Hindlimb muscle (tissue), 1 donor: ENCODE measurements at regions not wholly inside any gene's neighbourhood (a gene's known extent, or its start where the extent isn't known, plus 50 kb on each side); places are given as distances from the start of the nearest gene placed in this dataset.
"Not testable (repeated sequence)": the region's sequence is repeated elsewhere in the genome, so short reads cannot be mapped to it uniquely, and the experiment has no call there.

Experiments
- DNase-seq: peaks from one replicate; pipeline ENCODE4 v3.0.0-alpha.2; 2013

DNA sequence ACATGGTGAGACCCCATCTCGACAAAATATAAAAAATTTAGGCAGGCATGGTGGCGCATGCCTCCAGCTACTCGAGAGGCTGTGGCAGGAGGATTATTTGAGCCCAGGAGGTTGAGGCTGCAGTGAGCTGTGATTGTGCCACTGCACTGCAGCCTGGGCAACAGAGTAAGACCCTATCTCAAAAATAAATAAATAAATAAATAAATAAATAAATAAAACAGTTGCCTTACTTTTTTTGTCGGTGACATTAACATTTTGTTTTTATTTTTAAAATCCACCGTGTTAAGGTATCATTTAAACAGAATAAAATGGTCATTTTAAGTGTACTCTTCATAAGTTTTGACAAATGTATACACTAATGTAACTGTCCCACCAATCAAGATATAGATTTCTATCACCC lies 57.0 kb downstream of the RASL11A start:
- no peak for DNase-seq

DNA sequence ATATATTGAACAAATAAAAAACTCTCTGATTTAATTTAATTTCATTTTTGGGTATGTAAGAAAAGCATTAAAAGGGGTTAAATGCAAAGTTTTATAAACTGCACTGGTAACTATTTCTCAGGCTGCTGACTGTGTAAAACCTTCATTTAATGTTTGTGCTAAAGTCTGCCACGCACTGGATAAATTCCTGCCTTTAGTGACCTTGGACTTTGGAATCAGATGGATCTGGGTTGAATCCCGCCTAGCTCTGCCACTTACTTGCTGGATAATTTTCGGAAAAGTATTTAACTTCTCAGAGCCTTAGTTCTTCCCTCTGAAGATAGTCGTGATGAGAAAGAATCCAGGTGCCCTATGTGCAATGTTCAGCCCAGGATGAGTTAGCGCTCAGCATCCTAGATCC lies 58.6 kb downstream of the RASL11A start:
- DNase-seq, result no peak

DNA sequence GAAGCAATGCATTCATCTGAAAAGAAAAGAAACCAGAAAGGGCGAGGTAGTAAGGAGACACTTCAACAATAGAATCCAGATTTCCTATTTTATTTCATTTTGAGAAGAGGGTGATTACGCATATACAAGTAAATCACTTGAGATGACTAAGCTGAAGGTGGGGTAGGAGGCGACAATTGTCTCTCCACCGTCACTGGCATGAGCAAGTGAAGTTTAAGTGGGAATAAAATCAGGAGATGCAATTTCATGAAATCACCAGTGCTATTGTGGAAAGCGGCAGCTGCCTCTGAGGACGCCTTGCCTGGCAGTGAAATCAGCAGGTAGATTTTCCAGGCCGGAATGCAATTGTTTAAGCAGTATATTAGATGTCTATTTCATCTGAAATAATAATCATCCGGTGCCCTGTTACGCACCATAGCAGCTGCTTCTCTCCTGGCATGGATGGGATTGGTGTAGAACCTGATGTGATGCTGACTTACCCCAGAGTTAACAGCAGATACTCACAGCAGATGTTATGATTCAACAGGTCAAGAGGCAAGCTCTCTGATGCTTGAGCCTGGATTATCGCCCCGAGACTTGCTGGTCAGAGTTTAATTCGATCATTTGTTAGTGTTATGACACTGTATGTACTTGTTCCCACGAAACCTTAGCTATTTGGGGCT lies 64.3 kb downstream of the RASL11A start:
- DNase-seq, result no peak

DNA sequence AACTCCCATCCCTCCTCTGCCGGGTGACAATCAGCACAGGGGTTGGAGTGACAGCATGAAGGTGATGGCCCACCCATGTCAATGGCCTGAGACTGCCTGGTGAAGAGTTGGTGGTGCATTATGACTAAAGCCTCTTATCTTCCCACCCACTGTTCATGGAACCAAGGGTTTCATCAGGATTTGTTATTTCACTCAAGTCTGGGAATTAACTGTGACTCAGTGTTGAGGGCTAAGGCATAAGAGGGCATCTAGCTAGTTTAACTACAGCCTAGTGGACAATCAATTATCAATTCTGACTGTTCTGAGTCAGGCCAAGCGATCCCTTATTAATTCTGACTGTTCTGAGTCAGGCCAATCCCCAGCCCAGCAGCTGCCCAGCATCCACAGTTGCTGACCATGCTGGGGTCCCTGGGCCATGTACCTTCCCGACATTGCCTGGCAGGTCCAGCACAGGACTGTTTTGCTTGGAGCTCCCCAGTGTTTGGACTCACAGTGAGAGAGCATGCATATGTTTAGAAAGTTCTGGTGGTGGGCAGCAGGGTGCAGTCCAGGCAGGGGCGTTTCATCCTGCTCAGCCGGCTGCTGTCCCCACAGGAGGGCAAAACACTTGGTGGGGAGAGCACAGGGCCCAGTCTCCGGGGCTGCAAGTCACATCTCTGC lies 65.5 kb downstream of the RASL11A start:
- no peak for DNase-seq

DNA sequence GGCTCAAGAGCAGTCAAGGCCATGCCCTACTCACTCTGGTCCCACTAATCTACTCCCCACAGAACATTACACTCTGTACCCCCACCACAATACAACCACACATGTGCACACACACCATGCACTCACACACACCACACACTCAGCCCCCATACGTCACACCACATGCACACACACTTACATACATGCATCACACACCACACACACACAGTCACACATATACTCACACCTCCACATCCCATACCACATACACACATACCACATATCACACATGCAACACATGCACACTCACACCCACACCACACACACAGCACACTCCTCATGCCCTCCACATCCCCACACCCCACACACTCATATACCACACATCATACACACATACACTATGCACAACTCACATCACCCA lies 67.6 kb downstream of the RASL11A start:
- DNase-seq, result no peak

DNA sequence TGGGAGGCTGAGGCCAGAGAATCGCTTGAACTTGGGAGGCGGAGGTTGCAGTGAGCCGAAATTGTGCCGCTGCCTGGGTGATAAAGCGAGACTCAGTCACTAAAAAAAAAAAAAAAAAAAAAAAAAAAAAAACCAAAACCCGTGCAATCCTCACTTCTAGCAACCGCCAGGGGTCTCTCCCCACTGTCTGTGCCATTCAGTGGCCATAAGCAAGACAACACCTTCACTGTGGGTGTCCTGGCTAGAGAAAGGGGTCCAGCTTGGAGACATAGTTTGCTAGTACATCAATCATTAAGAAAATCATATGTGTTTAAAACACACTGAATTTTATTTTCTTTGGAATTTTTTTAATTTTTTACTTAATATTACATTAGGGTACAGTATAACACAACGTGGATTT lies 68.2 kb downstream of the RASL11A start:
- DNase-seq, result no peak

DNA sequence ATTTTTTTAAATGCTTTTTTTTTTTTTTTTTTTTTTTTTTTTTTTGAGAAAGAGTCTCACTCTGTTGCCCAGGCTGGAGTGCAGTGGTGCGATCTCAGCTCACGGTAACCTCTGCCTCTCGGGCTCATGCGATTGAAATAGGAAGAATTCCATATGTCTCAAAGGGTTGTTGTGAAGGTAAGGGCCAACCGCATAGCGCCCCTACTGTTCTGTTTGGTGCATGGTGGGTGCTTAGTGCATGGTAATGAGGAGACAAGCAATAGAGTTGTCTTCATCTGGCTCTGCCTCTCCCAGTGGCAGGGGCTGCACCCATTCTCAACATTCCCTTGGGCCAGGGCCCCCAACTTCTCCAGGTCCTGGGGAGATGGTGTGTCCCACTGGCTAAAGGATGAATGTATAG lies 68.7 kb downstream of the RASL11A start:
- no peak for DNase-seq

DNA sequence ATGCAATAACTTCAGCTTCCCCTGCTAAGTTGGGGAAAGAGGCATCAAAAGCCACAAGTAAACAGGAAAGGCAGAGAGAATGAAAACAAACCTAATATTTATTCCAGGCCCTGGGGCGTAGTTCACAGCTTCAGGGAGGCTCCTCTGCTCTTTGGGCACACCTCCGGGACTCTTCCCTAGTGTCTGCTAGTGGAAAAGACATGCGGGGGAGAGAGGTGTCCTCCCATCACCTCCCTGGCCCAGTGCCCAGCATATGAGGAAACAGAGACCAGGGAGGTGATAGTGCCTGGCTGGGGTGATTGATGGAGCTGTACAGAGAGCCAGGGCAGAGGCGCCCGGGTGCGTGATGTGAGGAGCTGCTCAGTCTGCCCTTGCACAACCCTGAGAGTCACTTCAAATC lies 71.0 kb downstream of the RASL11A start:
- DNase-seq, result no peak

DNA sequence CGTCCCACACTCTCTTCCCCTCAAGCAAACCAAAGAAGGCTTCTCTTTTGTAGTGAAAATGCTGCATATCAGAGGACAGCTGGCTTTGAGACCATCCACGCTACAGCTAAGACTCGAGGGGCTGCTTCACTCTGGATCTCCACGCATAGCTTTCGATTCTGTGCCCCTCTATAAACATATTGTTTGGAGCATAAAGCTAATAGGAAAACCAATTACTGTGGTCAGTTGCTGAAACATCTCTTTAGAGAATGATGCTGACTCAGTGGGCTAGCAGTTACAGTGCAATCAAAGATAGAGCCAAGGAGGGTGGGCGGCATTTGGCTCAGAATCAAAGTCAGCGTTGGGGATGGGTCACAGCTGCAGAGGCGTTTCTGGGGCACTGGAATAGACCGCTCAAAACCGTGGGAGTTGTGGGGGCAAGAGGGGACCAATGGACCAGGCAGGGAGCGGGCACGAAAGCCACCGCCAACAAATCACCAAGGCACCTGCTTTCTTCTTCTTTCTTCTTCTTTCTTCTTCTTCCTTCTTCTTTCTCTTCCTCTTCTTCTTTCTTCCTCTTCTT lies 76.7 kb downstream of the RASL11A start:
- DNase-seq, result no peak

DNA sequence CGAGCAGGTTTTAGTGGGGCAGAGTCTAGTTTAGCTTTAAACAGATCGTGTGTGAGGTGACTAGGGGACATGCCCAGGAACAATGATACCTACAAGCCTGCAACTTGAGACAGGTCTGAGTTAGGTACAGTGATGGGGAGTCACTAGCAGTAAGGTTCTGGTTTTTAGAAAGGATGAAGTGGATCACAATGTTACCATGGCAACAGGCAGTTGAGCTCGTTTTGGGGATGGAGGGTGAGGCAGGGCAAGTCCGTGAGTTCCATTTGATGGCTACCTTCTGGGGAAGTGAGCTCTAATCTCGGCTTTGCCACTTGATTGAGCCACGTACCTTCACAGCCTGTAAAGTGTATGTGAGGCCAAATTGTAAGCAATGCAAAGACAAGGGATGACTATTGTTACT lies 76.0 kb upstream of the GTF3A start:
- DNase-seq, result no peak

DNA sequence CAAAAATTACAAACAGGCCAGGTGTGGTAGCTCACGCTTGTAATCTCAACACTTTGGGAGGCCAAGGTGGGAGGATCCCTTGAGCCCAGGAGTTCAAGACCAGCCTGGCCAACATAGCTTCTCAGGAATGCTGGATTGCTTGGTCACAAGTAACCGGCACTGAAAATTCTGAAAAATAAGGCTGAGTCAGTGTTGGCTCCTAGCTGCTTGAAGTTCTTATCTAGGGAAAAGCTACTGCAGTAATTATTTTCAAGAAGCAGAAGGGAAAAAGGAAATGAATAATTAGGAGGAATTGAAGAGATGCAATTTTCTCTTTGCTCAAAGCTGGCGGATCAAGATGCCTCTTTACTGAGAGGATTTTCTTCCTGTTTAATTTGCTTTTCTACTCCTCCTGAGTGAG lies 75.0 kb upstream of the GTF3A start:
- no peak for DNase-seq

DNA sequence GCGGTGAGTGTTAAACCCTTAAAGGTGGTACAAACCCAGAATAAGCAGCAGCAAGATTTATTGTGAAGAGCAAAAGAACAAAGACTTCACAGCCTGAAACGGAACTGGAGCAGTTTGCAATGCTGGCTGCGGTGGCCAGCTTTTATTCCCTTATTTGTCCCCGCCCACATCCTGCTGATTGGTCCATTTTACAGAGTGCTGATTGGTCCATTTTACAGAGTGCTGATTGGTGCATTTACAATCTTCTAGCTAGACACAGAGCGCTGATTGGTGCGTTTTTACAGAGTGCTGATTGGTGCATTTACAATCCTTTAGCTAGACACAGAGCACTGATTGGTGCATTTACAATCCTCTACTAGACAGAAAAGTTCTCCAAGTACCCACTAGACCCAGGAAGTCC lies 73.6 kb upstream of the GTF3A start:
- DNase-seq, result not testable (repeated sequence)

DNA sequence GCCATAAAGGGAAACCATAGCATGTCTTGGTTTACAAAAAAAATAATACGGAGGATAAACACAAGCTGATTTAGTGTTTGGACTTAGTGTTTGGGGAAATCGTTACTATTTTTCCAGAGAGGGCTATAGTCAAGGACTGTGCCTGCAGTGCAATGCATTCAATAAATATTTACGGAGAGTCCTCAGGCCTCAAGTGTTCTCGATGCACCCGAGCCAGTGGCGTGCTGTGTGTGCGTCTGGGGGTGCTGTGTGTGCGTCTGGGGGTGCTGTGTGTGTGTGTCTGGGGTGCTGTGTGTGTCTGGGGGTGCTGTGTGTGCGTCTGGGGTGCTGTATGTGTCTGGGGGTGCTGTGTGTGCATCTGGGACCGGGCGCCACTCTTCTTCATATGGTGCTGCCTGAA lies 71.7 kb upstream of the GTF3A start:
- DNase-seq, result no peak

DNA sequence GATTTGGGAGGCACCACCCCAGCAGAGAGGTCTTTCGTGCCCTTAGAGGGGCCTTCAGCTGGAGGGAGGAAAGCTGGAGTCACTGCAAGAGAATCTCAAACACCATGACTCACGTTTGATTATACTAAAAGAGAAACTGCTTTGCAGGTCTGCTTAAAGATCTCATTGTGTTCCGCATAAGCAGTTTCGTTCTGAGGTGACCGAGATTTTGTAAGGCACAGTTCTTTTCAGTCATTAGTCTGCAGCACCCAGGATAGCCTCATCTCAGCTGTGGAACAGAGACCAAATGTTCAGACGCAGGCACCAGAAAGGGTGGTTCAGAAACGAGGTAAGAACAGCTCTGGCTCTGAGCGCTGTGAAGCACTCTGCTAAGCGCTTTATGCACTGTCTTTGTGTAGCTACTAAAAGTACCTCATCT lies 71.2 kb upstream of the GTF3A start:
- DNase-seq, result no peak

DNA sequence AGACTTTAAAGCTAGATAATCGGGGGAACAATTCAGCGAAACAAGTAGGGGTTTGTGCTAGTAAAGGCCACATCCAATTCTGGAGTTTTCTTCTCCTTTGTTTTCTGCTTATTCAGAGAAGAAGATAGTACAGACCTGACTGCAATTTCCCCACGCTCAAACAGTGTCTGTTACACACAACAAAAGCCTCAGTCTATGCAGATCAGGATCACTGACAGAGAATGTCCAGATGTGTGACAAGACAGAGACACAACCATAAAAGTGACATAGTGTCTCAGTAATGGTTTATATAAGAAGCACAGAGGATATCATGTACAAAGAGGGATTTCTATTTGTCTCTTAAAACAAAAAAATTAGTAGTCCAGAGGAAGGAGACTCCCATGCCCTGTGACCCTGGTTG lies 70.7 kb upstream of the GTF3A start:
- no peak for DNase-seq

DNA sequence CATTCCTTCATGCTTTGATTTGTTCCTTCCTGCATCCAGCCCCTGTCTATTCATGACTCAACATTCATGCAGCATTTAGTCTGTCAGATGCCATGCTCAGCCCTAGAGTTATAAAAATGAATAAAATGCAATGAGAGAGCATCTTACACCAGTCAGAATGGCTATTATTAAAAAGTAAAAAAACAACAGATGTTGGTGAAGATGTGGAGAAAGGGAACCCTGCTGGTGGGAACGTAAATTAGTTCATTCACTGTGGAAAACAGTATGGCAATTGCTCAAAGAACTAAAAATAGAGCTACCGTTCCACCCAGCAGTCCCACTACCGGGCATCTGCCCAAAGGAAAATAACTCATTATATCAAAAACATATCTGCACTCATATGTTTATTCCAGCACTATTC lies 70.0 kb upstream of the GTF3A start:
- DNase-seq, result no peak

DNA sequence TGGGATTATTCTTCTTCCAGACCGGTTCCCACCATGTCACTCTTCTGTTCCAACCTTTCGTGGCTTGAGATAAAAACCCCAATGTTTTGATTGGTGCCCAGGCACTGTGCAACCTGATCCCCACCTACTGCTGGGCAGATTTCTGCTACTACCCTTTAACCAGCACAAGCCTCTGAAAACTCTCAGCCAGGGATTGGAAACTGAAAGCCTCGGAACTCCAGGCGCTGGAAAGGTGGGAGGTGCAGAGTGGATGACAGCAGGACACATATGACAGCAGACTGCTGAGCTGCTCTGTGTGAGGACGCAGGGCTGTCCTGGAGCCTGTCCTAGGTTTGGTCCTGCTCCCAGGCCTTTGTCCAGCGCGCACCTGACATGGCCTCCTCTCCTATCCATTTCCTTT lies 68.5 kb upstream of the GTF3A start:
- DNase-seq, result no peak

DNA sequence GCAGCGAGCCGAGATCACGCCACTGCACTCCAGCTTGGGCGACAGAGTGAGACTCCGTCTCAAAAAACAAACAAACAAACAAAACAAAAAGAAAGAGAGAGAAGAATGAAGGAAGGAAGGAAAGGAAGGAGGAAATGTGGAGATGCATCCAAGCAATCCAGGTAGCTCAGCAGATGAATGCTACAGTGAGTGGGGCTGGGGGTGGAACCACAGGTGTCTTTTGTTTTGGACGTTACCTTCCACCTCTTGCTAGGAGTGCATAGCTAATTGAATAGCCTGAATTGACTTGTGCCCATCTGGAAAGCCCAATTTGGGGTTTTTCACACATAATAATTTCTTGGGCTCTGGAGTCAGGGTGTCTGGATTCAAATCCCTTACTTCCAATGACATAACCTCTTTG lies 66.0 kb upstream of the GTF3A start:
- no peak for DNase-seq

DNA sequence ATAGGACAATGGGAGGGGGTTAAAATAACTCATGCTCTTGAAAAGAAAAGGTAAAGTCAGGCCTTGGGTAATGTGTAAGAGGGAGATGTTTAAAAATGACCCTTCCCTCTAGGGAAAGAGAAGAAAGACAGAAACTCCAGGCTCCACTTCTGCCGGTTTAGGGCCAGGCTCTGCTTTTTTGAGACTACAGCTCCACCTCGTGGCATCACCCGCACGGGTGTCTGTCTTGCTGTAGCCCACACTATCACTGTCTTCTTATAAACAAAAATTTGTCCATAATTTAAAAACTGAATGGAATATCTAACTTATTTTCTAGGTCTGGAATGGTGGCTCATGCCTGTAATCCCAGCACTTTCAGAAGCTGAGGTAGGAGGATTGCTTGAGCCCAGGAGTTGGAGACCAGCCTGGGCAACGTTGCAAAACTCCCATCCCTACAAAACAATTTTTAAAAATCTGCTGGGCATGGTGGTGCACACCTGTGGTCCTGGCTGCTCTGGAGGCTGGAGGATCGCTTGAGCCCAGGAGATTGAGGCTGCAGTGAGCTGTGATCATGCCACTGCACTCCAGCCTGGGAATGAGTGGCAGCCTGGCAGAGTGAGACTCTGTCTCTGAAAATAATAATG lies 65.1 kb upstream of the GTF3A start:
- peak; percentile 66 for DNase-seq

DNA sequence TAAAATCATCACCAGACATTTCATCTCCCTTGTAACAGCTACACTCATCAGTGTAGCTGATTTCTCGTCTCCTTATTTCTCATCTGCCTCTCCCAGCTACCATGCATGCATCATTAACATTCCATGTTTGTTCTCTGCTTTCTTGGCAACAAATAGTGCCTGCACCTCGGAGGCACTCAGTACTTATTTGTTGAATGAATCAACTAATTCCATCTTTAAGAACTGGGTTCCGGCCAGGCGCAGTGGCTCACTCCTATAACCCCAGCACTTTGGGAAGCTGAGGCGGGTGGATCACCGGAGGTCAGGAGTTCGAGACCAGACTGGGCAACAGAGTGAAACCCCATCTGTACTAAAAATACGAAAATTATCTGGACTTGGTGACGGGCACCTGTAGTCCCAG lies 63.9 kb upstream of the GTF3A start:
- DNase-seq, result no peak

DNA sequence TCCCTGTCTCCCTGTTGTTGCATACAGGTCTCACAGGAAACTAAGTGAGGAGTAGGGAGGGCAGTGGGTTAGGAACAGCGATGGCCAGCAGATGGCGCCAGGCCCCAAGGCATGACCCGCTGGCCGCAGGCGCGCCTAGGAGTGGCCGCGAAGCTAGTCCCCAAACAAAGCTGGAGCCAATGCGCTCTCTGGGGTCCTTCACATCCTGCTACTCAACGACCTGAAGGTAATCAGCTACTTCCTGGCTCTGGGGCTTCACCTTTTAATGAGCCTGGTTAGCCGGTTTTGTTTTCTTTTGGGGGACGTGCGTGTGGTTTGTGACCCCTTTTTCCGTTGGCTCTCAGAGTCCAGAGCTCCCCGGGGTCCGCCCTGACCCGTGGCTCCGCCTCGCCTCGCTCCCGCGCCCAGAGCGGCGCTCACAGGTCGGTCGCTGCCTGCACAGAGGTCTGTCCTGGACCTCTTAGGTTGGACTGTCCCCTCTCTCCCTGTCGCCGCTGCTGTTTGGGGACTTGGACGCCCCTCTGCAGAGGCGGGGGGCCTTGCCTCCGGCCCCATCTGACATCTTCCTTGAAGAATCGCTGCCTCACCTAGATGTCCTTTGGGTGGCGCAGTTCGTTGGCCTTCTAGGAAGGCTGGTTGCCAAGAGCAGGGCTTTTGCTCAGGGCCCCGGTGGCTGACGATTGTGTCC lies 62.2 kb upstream of the GTF3A start:
- peak; percentile 84 for DNase-seq

DNA sequence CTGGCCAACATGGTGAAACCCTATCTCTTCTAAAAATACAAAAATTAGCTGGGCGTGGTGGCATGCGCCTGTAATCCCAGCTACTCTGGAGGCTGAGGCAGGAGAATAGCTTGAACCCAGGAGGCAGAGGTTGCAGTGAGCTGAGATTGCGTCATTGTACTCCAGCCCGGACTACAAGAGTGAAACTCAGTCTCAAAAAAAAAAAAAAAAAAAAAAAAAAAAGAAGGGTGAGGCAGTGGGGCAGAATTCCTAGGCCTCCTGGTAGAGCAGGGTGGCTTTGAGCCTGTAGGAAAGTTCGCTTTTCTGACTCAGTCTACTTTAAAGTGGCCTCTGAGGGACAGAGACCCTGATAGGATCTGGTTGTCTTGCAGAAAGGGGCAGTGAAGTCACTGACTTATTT lies 60.8 kb upstream of the GTF3A start:
- DNase-seq, result not testable (repeated sequence)

DNA sequence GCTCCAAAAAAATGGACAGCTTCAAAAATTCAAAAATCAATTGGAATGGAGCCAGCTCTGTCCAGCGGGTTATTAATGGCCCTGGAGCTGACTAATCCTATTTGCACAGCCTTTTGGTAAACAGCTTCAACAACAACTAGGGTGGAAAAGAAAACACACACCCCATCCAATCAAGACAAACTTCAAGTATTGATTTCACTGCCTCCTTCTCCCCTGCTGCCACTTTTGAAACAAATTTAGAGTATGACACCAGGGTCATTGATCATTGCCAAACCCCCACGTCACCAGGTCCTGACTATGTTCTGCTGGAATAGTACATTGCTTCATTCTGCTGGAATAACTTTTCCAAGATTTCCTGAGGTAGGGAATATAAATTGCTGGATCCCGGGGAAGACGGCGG lies 56.8 kb upstream of the GTF3A start:
- DNase-seq, result no peak
